Activated CD4-positive, alpha-beta T cell treated with anti-CD3 and anti-CD28 coated beads for 48 hours (primary cell): ENCODE measurements at regions not wholly inside any gene's neighbourhood (a gene's known extent, or its start where the extent isn't known, plus 50 kb on each side); places are given as distances from the start of the nearest gene placed in this dataset.

Source experiments
- DNase-seq: peaks from one replicate; pipeline ENCODE4 v3.0.0-alpha.2; 2020

DNA sequence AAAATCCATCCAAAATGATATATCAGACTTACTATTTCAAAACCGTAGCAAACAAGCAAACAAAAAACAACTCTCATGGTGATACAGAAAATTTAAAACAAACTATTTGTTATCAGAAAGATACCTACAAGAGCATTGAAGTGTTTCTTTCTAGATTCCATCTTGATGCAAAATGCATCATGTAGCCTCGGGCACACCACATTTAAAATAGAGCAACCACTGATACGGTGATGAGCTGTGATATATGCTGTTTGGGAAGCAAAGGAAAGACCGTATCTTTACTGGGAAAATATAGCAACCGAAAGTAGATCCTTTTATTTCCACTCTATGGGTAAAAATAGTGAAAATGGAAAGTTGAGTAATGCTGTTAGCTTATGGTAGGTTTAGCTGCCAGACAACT, 892.0 kb downstream of the GATA3 start:
- no peak for DNase-seq

DNA sequence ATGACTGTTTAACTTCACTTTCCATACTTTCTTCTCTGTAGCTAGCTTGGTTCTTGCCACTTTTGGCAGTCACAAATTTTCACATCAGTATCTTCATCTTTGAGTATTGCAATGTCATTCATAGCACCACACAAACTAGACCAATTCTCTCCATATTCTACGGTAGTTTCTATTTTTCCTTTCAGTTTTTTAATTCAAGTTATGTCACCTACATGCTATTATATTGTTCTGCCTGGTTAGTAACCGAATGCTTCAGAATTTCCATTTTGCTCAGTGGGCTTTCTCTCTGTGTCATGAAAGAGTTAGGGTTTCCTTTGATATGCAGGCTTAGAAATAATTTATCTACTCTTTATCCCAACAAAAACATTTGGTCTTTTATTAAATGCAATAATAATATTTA, 896.5 kb downstream of the GATA3 start:
- DNase-seq: no peak

DNA sequence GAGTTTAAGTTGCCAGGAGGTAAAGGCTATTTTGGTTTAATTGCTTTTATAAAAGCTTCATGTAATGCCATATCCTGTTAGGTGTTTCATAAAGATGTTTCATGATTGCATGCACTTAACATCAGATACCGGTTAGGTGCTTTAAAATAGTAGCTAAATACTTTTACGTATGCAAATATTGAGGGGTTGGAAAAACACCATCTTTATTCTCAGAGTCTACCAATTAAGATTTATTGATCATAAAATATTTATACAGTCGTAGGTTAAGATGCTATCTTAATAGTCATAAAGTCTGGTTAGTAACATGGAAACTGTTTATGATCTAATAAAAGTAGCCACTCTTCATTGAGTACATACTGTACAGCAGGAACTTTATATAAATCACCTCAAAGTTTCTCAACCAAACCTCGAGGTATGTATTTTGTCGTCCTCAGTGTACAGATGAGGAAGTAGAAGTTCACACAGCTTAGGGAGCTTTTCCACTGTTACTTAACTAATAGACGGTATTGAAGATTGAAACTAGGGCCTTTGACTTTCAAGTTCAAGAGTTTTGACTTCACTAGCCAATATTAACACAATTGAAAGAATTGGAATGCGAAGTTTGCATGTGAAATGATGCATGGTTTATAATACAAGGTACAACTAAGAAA, 897.1 kb downstream of the GATA3 start:
- no peak for DNase-seq

DNA sequence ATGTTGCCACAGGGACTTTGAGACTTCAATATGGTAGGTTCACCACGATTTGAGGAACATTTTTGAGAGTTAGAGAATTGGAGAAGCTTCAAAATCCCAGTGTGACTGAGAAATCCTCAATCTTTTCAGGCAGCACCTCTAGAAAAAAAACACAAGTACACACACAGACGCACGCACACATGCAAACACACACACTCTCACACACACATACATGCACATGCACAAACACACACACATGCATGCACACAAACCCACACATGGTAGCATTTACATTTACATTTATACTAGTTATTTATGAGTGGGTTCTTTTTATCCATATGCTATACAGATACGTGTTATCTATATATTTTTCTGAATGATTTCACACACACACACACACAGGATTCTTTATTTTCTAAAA, 901.9 kb downstream of the GATA3 start:
- no peak for DNase-seq

DNA sequence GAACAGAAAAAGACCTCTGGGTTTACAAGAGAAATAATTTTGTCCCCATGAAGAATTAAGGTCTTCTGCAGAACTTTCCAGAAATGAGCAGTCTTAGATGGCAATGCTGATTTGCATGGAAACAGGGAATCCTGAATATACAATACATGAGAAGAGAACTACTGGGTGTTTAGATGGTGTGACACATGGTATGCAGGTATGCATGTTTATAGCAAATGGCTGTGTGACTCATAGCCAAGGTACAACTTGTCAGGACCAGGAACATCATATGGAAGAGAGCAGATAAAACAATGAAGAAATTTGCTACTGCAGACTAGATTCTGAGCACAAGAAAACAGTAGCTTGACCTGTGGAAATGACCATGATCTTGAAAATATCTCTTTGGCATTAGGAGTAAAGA, 907.8 kb downstream of the GATA3 start:
- DNase-seq: no peak

DNA sequence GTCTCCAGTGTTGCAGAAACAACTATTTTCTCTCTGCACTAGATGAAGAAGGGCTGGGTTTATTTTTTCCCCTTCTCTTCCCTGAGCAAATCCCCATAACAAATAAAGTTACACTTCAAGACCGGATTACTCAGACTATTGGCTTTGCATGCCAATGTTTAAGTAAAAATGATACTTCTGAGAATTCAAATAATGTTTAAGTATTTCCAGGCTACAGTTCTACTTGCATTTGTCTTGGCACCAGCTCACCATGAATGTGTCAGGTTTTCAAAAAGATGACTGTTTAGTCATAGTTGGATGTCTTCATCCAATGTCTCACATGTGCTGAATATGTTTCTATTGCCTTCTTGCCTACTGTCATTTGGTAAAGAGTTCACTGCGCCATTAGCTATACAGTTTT, 912.6 kb downstream of the GATA3 start:
- DNase-seq: no peak

DNA sequence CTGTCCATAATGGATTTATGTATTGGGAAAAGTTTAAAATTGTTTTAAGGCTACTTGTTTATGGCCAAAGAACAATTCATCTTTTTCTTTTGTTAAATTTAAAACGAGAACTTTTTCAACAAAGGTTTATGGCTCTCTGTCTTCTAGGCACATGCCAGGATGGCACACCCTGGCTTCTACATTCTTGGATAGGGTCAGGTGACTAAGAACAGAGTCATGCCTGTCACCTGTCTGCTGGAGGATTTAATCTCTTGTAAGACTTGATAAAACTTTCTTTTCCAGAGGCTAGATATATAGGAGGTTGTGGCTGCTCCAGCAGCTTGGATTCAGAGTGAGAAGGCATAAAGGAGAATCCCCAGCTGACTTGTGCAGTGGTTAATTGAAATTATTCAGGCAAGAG, 915.4 kb downstream of the GATA3 start:
- no peak for DNase-seq

DNA sequence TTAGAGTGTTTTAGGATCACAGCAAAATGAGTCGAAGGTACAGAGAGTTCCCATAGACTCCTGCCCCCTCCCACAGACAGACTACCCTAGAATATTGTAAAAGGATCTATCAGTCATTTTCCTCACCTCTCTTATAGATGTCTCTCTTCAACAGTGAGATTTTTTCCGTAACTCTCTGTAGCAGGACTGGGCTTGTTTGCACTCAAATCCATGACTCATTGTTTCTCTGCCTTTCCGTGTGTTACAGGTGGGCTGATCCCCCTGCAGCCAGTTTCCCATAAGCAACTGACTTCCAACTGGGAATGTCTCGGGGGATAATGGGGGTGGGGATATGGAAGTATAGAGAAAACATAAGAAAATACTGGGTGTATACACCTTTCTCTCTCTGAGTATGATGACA, 921.0 kb downstream of the GATA3 start:
- no peak for DNase-seq

DNA sequence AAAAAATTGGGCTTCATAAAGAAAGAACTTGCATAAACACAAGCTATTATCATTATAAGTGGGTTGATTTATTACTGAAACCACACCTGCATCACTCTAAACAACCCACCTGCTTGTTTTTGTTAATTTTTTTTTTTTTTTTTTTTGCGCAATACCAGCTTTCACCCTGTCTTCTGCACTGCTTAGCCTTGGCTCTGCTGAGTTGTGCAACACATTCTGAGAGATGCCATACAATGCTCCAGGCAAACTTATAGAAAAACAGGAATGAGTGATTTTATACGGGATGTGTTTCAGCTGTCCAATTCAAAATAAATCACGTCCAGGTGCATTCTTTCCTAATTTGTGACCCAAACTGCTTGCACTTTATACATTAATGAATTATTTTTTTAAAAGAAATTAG, 923.6 kb downstream of the GATA3 start:
- DNase-seq: no peak

DNA sequence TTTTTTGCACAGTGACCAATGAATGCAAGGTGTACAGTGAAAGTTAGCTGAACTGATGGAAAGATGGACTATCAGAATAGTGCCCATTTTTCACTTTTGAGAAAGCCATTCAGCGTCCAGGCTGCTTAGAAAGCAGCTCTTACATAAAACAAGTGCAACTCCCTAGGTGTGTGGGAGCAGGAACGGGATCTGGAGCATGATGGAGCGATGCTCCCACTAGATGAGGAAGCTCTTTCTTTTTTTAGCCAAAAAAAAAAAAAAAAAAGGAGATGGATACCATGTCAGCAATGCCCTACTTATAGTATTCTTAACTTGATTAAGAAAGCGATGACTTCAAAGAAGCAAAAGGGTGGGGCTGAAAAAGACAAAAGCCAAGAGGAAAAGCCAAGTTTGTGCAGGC, 925.5 kb downstream of the GATA3 start:
- DNase-seq: no peak

DNA sequence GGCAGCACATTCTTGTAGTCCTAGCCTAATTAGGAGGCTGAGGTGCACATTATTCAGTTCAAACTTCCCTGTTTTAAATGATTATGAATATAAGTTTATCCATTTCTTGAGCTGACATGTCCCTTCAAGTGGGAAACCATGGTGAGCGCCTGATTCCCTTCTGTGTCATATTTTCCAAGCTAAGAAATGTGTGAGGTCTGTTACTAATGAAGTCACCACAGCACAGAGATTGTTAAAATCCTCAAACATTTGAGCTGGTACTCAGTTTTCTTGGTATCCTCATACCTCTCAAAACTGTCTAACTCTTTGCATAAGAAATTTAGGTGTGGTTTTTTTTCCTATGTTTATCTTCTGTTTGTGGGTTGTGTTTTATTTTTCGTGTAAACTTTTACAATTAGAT, 926.8 kb downstream of the GATA3 start:
- DNase-seq: no peak

DNA sequence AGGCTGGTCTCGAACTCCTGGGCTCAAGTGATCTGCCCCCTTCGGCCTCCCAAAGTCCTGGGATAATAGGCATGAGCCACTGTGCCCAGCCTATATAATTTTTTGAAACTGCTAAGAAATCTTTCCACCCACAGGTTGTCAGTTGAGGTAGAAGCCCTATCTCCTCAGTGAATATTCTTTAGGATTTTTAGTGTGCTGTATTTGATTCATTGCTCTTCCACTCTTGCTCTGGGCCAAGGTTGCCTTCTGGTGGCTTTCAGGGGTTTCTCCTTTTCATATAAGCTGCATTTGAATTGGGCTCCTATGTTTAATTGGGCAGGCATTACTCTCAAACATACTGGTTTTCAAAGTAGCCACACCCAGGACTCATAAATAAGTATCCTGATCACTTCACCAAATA, 931.2 kb downstream of the GATA3 start:
- no peak for DNase-seq

DNA sequence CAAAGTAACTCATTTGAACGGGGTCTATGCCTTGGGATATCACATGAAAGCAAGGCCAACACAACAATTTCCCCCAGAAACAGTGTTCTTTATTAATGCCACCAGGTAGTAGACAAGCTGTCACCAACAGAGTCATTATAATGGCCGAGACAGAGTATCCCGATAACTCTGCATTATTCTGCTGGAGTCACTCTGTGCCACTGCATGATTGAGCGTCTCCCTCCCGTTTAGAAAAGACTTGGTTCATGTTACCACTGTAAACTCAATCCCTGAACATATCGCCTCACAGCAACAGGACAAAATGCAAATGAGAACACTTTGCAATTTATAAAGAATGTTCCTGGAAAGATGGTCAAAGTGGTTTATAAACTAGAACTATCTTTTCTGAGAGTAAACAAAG, 932.5 kb downstream of the GATA3 start:
- DNase-seq: no peak

DNA sequence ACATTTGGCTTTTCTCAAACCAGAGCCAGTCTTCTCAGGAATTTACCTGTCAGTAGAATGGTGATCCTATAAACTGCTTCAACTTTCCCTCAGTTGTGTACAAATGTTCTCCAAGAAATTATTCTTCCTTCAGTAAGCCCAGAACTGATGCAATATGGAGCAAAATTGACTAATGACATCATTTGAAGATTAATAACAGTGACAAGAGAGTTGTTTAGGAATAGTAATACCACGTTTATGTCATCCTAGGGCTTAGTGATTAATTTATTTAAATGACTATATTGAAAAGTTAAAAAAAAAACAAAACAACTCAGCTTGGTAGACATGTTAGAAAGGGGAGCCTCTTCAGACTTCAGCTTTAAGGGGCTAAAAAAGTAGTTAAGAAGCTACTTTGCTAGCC, 933.2 kb downstream of the GATA3 start:
- DNase-seq: no peak

DNA sequence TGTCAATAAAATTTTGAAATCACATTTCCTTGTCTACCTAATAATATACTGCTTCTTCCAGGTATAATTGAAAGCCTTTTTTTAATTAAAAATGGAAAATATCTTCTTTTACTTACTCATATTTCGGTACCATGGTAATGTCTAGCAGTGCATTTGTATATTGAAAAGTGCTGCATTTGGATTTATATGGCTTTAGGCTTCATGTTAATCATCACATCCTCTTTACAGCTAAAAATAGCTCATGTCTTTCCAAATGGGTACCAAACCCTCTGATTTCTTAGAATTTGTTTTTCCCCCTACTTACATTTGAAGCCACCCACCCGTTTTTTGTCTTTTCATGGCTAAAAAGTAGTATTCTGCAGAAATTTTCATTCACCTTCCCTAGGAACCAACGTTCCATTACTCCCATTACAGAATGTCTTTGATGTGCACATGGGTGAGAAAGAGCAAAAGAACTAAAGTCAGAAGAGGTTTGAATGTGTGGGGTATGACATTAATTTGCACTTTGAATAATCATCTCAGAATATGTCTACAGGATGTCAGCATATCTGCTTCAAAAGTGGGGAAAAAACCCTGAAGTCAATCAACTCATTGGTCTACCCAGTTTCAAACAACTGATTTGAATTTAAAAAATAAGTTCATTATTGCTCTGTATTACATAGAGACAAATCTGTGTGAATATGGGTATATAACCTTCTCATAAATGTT, 935.9 kb downstream of the GATA3 start:
- DNase-seq: no peak

DNA sequence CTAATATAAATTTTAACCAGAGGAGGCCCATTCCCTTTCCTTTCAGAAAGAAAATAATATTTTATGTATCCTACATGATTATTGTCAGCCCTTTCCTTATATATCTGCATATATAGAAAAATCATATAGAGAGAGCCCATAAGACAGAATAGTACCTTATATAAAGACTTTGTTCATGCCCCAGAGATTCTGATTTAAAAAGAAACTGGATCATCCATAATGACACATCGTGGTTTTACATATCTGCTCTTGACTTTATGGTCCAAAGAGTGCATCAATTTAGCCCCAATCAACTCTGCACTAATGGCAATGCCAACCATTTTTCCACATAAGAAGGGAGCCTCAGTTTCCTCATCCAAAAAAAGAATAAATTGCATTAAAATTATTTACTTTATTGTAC, 937.5 kb downstream of the GATA3 start:
- no peak for DNase-seq

DNA sequence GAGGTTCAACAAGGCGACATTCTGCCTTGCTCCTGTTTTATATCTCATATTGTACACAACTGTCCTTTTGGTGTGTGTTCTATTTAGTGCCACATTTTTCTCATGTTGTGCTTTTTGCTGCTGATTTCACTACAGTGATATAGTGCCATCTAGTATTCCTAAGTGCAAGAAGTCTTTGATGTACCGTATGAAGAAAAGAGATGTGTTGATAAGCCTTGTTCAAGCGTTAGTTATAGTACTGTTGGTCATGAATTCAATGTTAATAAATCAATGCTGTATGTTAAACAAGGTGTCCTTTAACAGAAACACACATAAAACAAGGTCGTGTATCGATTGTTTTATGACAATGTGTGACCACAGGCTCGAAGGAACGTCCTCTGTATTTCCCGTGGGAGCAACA, 939.4 kb downstream of the GATA3 start:
- DNase-seq: no peak

DNA sequence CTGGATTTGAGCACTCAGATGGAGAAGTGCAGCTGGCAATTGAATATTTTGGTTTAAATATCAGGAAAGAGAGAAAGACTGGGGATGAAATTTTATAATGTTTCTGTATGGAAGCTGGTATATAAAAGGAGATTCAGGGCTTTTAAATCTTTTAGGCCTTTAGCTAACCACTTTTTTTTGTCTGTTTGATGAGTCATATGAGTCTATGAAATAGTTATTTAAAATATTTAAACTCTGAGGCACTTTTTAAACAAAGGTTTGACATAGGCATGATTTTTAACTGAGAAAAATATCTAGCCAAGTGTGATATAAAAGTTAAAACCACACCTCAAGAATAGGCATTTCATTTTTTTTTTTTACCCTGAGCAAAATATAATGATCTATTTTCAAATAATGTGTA, 944.3 kb downstream of the GATA3 start:
- DNase-seq: no peak

DNA sequence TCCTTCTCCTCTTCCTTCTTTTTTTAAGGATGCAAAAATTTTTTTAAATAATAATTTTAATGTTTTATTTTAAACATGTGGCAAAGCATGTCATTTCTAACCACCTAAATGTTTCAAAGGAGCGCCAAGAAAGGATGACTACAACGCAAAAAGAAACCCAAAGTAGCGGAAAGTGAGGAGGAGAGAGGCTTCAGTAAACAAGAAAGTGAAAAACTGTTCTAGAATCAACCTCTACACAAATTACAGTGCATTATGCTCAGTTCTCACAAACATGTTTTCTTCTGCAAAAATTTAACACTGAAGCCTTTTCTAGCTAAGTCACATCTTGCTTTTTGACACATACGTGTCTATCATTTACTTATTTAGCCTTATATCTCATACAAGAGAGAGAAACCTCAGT, 948.6 kb downstream of the GATA3 start:
- DNase-seq: no peak

DNA sequence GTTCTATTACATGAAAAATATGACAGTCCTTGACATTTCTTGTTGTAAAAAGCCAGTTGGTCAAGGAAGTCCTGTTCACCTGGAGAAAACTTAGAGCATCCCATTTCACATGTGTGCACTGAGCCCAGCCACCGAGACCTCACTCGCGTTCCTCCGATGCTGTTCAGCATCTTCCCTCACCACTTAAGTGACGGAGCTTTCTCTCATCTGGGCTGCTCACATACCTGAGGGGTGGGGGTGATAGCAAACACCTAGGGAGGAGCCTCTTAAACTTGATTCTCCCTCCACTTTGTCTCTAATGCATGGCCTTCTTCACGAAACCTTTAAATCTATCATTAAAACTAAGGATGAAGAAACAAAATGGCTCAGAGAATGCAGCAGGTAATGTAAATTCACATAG, 950.2 kb downstream of the GATA3 start:
- no peak for DNase-seq

DNA sequence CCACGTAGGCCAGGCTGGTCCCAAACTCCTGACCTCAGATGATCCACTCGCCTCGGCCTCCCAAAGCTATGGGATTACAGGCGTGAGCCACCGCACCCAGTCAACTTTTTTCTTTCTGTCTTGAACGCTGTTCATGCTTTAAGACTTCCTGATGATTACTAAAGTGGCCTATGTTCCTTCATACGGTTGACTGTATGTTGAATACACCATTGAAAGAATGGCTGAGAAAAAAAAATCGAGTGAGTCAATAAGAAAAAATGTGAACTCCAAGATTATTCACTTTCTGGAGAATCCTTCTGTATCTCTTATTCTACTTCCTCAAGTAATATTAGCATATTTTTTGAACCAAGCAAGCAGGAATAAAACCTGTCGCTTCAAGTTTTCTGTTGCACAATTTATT, 955.0 kb downstream of the GATA3 start:
- no peak for DNase-seq

DNA sequence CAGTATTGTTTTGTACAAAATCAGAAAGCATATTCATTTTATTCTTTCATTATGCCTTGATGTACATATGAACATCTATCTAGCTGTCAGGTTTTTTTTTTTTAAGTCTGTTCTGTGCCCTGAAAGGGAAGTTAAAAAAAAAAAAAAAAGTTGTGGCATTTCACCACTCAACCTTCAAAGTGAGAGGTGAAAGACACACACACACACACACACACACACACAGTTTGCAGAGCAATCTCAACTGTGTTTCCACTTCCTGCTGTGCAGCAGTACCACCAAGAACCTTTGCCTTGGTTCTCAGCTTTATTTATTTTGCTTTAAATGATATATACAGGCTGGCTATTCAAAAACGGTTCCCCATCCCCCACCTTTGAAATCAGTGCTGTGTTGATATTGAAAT, 955.6 kb downstream of the GATA3 start:
- DNase-seq: peak; percentile 57

DNA sequence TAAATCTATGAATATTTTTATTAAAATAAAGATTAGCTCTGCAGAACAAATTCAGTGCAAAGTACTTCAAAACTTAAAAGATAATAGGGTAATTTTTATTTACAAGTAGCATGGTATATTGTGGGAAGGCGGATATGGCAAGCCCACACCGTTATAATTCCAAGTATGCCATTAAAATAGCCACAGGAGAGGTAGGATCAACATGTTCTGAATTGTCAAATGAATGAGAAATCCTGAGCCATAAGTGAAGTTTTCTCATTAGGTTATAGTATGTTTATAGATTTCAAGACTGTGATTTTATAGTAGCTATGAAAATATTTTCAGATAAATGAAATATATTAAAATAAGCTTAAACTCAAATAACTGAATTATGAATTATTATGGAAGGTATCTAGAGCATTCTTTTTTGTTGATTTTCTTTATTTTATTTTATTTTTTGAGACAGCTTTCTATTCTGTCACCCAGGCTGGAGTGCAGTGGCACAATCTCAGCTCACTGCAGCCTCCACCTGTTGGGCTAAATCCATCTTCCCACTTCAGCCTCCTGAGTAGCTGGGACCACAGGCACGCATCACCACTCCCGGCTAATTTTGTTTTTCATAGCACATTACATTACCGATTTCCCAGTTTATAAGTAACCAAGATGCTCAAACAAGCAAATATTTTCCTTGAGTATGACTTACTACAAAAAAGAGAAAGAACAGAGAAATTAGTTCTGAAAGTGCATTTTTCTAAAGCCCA, 956.6 kb downstream of the GATA3 start:
- no peak for DNase-seq

DNA sequence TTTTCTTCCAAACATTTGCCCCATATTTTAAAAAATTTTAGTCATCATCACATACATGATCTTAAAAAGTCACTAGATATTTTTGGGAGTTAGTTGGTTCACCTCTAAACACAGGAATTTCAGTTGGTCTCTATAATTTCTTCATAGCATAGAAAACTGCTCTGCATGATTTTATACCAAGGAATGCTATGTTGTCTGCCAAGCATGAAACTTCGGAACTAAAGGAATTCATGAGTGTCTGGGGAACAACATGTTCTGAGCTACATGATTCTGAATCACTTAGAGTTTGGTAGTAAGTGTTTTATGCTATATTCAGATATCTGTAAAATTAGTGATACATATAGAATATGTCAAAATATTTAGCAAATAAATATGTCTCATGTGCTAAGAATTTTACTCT, 957.8 kb downstream of the GATA3 start:
- no peak for DNase-seq

DNA sequence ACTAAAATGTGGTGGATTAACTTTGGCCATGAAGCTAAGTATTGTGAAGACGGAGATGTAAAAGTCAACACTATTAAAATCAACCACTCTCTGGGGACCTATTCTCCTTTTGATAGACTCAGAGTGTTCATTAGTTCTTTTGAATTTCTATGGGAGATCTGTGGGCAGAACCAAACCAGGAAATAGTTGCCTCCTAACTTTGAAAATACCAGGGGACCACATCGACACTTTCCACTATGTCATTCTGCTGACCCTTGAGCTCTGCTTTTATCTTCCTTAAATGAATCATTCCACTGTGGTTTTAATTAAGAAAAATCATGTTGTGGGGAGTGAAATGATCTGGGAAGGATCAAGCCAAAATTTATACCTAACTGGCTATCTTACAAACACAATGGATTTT, 960.5 kb downstream of the GATA3 start:
- DNase-seq: no peak
